ENCODE measurements at regions not wholly inside any gene's neighbourhood (a gene's known extent, or its start where the extent isn't known, plus 50 kb on each side); places are given as distances from the start of the nearest gene placed in this dataset.

- TF ChIP-seq, protein P1, sequence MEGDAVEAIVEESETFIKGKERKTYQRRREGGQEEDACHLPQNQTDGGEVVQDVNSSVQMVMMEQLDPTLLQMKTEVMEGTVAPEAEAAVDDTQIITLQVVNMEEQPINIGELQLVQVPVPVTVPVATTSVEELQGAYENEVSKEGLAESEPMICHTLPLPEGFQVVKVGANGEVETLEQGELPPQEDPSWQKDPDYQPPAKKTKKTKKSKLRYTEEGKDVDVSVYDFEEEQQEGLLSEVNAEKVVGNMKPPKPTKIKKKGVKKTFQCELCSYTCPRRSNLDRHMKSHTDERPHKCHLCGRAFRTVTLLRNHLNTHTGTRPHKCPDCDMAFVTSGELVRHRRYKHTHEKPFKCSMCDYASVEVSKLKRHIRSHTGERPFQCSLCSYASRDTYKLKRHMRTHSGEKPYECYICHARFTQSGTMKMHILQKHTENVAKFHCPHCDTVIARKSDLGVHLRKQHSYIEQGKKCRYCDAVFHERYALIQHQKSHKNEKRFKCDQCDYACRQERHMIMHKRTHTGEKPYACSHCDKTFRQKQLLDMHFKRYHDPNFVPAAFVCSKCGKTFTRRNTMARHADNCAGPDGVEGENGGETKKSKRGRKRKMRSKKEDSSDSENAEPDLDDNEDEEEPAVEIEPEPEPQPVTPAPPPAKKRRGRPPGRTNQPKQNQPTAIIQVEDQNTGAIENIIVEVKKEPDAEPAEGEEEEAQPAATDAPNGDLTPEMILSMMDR (conservative IDR thresholded peaks at IDR 0.05; ENCODE audit: low read length), result no peak
- TF ChIP-seq EZH2phosphoT487 (IDR thresholded peaks at IDR 0.05; ENCODE audit: borderline replicate concordance, low read depth, low read length), result no peak
- no TSS peak for BruUV-seq (replicated peaks)
- Histone ChIP-seq H2AFZ (ENCODE audit: low read length) (no peak overlapping the region), H3K4me3 (ENCODE audit: low read depth, low read length, poor library complexity, severe bottlenecking) (no peak overlapping the region), H3K79me2 (ENCODE audit: insufficient read depth, low read depth, low read length) (no peaks in the 10 kb centered on the region), H3K36me3 (ENCODE audit: insufficient read depth, low read length) (no peaks in the 10 kb centered on the region), H3K9me2 (ENCODE audit: insufficient read depth, low read length) (no peaks in the 10 kb centered on the region), H3K4me2 (ENCODE audit: low read length) (no peak overlapping the region), H3K9me3 (ENCODE audit: low read length) (no peaks in the 10 kb centered on the region), H3K4me1 (ENCODE audit: insufficient read depth, low read length, poor library complexity, severe bottlenecking) (no peaks in the 10 kb centered on the region), H4K20me1 (ENCODE audit: insufficient read depth, low read length) (no peaks in the 10 kb centered on the region), H3K27ac (ENCODE audit: low read depth, low read length, poor library complexity, severe bottlenecking) (no peak overlapping the region)
- intact Hi-C loops (cut with micrococcal nuclease; ENCODE audit: unreplicated experiment), result no loop called here
- CTCF ChIA-PET (ENCODE audit: unreplicated experiment), result no interaction called here
- POLR2A ChIA-PET, result no interaction called here
- no peak for DNase-seq (ENCODE audit: low spot score)
Measured at GRCh38 chr1:191852907-191853306, 305.4 kb upstream of the RGS18 start.

DNA sequence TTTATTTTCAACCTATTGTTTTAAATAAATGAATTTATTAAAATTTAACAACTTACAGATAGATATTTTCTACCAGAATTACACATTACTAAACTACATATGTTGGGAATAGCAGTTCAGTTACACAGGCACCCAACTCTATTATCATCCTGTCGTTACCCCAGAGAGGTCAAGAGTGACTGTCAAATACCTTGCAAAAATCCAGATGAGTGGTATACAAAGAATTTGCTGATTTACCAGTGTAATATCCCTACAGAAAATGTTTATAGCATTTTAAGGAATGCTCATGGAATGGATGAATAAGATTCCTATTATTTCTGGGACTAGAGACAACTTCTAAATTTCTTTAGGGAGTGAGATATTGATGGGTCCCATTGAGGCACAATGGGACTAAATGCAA lies 300.7 kb upstream of the RGS18 start:
- Histone ChIP-seq H3K9me2 (ENCODE audit: insufficient read depth, low read length) (no peaks in the 10 kb centered on the region), H3K9me3 (ENCODE audit: low read length) (no peaks in the 10 kb centered on the region), H3K27ac (ENCODE audit: low read depth, low read length, poor library complexity, severe bottlenecking) (no peak overlapping the region), H3K4me3 (ENCODE audit: low read depth, low read length, poor library complexity, severe bottlenecking) (no peak overlapping the region), H2AFZ (ENCODE audit: low read length) (no peak overlapping the region), H3K4me1 (ENCODE audit: insufficient read depth, low read length, poor library complexity, severe bottlenecking) (no peaks in the 10 kb centered on the region), H3K79me2 (ENCODE audit: insufficient read depth, low read depth, low read length) (no peaks in the 10 kb centered on the region), H3K4me2 (ENCODE audit: low read length) (no peak overlapping the region), H4K20me1 (ENCODE audit: insufficient read depth, low read length) (no peaks in the 10 kb centered on the region), H3K36me3 (ENCODE audit: insufficient read depth, low read length) (no peaks in the 10 kb centered on the region)
- POLR2A ChIA-PET, result interaction anchor here (0.6 kb wide), 1 partner anchor 1034 kb away, joined by 4 read pairs; no protein-coding TSS in a partner anchor
- DNase-seq (ENCODE audit: low spot score), result no peak
- TF ChIP-seq EZH2phosphoT487 (IDR thresholded peaks at IDR 0.05; ENCODE audit: borderline replicate concordance, low read depth, low read length), result no peak
- intact Hi-C loops (cut with micrococcal nuclease; ENCODE audit: unreplicated experiment), result no loop called here
- CTCF ChIA-PET (ENCODE audit: unreplicated experiment), result no interaction called here
- no TSS peak for BruUV-seq (replicated peaks)

GRCh38 chr1:191865479-191865878 lies 292.8 kb upstream of the RGS18 start:
- Histone ChIP-seq H3K4me2 (ENCODE audit: low read length) (no peak overlapping the region), H3K9me2 (ENCODE audit: insufficient read depth, low read length) (no peaks in the 10 kb centered on the region), H3K9me3 (ENCODE audit: low read length) (no peaks in the 10 kb centered on the region), H2AFZ (ENCODE audit: low read length) (no peak overlapping the region), H3K27ac (ENCODE audit: low read depth, low read length, poor library complexity, severe bottlenecking) (no peak overlapping the region), H3K79me2 (ENCODE audit: insufficient read depth, low read depth, low read length) (no peaks in the 10 kb centered on the region), H3K4me3 (ENCODE audit: low read depth, low read length, poor library complexity, severe bottlenecking) (no peak overlapping the region), H3K36me3 (ENCODE audit: insufficient read depth, low read length) (no peaks in the 10 kb centered on the region), H3K4me1 (ENCODE audit: insufficient read depth, low read length, poor library complexity, severe bottlenecking) (no peaks in the 10 kb centered on the region), H4K20me1 (ENCODE audit: insufficient read depth, low read length) (no peaks in the 10 kb centered on the region)
- POLR2A ChIA-PET, result interaction anchor here (0.6 kb wide), 1 partner anchor 163 kb away, joined by 5 read pairs; no protein-coding TSS in a partner anchor
- DNase-seq (ENCODE audit: low spot score), result no peak
- no peak for TF ChIP-seq EZH2phosphoT487 (IDR thresholded peaks at IDR 0.05; ENCODE audit: borderline replicate concordance, low read depth, low read length)
- TF ChIP-seq, protein P1 (conservative IDR thresholded peaks at IDR 0.05; ENCODE audit: low read length), result no peak
- CTCF ChIA-PET (ENCODE audit: unreplicated experiment), result no interaction called here
- intact Hi-C loops (cut with micrococcal nuclease; ENCODE audit: unreplicated experiment), result no loop called here
- BruUV-seq (replicated peaks), result no TSS peak

Measured in OCI-LY7 (cell line).